IMR-90 (cell line): ENCODE measurements at regions not wholly inside any gene's neighbourhood (a gene's known extent, or its start where the extent isn't known, plus 50 kb on each side); places are given as distances from the start of the nearest gene placed in this dataset.

ENCODE experiments used
- BHLHE40 ChIP-seq: fragments of 150-350 bp; IDR thresholded peaks from 2 replicates; pipeline ENCODE4 v1.6.1; 2016; ENCODE audit warnings: mild to moderate bottlenecking, low read depth, low read length
- CEBPB ChIP-seq: IDR thresholded peaks from 2 replicates; pipeline ENCODE4 v1.6.1; 2012; ENCODE audit warnings: low read depth, low read length, improper control_type of control experiment
- CHD1 ChIP-seq: IDR thresholded peaks from 2 replicates; pipeline ENCODE4 v1.6.1; 2012; ENCODE audit warnings: low read depth, low read length, improper control_type of control experiment
- FOS ChIP-seq: fragments of 150-350 bp; IDR thresholded peaks from 2 replicates; pipeline ENCODE4 v1.6.1; 2016; ENCODE audit warnings: low read depth, low read length
- MAFK ChIP-seq: IDR thresholded peaks from 2 replicates; pipeline ENCODE4 v1.6.1; 2012; ENCODE audit warnings: low read depth, low read length, improper control_type of control experiment
- MAZ ChIP-seq: IDR thresholded peaks from 2 replicates; pipeline ENCODE4 v1.6.1; 2012; ENCODE audit warnings: low read depth, mild to moderate bottlenecking, low read length, improper control_type of control experiment, moderate library complexity, borderline replicate concordance
- MXI1 ChIP-seq: IDR thresholded peaks from 2 replicates; pipeline ENCODE4 v1.6.1; 2012; ENCODE audit warnings: low read depth, mild to moderate bottlenecking, low read length, moderate library complexity, borderline replicate concordance
- POLR2A ChIP-seq: IDR thresholded peaks from 2 replicates; pipeline ENCODE4 v1.6.1; 2012; ENCODE audit warnings: mild to moderate bottlenecking, low read depth, low read length
- RAD21 ChIP-seq: IDR thresholded peaks from 2 replicates; pipeline ENCODE4 v1.6.1; 2012; ENCODE audit warnings: low read length, improper control_type of control experiment
- RFX5 ChIP-seq: IDR thresholded peaks from 2 replicates; pipeline ENCODE4 v1.8.0; 2012; ENCODE audit warnings: low read depth, mild to moderate bottlenecking, low read length, moderate library complexity
- SMC3 ChIP-seq: fragments of 150-350 bp; IDR thresholded peaks from 2 replicates; pipeline ENCODE4 v1.6.1; 2016; ENCODE audit warnings: low read depth, mild to moderate bottlenecking, antibody characterized with exemption, low read length, moderate library complexity
- USF2 ChIP-seq: fragments of 150-350 bp; IDR thresholded peaks from 2 replicates; pipeline ENCODE4 v1.6.1; 2017; ENCODE audit warnings: mild to moderate bottlenecking, antibody characterized with exemption, low read length, low read depth
- TF ChIP-seq, protein P1 (sequence below): fragments of 150-350 bp; IDR thresholded peaks from 2 replicates; pipeline ENCODE4 v1.6.1; 2016; ENCODE audit warnings: low read depth, mild to moderate bottlenecking, low read length, moderate library complexity, borderline replicate concordance
- TF ChIP-seq, protein P2 (sequence below): conservative IDR thresholded peaks from 2 replicates; pipeline ENCODE4 v1.5.1; 2012; ENCODE audit warnings: mild to moderate bottlenecking, low read depth, low read length, improper control_type of control experiment

GRCh38 chr11:123325533-123325932 lies 104.5 kb upstream of the GRAMD1B start:
- no peak for TF ChIP-seq MXI1
- TF ChIP-seq, protein P1, sequence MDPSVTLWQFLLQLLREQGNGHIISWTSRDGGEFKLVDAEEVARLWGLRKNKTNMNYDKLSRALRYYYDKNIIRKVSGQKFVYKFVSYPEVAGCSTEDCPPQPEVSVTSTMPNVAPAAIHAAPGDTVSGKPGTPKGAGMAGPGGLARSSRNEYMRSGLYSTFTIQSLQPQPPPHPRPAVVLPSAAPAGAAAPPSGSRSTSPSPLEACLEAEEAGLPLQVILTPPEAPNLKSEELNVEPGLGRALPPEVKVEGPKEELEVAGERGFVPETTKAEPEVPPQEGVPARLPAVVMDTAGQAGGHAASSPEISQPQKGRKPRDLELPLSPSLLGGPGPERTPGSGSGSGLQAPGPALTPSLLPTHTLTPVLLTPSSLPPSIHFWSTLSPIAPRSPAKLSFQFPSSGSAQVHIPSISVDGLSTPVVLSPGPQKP, result no peak
- TF ChIP-seq, protein P2, sequence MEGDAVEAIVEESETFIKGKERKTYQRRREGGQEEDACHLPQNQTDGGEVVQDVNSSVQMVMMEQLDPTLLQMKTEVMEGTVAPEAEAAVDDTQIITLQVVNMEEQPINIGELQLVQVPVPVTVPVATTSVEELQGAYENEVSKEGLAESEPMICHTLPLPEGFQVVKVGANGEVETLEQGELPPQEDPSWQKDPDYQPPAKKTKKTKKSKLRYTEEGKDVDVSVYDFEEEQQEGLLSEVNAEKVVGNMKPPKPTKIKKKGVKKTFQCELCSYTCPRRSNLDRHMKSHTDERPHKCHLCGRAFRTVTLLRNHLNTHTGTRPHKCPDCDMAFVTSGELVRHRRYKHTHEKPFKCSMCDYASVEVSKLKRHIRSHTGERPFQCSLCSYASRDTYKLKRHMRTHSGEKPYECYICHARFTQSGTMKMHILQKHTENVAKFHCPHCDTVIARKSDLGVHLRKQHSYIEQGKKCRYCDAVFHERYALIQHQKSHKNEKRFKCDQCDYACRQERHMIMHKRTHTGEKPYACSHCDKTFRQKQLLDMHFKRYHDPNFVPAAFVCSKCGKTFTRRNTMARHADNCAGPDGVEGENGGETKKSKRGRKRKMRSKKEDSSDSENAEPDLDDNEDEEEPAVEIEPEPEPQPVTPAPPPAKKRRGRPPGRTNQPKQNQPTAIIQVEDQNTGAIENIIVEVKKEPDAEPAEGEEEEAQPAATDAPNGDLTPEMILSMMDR, result no peak
- TF ChIP-seq CEBPB, result no peak
- no peak for TF ChIP-seq POLR2A
- TF ChIP-seq RAD21, result no peak
- no peak for TF ChIP-seq MAFK
- TF ChIP-seq FOS, result no peak
- no peak for TF ChIP-seq RFX5
- no peak for TF ChIP-seq SMC3
- no peak for TF ChIP-seq MAZ
- no peak for TF ChIP-seq USF2
- no peak for TF ChIP-seq BHLHE40
- TF ChIP-seq CHD1, result no peak
